CD4-positive, alpha-beta T cell treated with Interleukin-21 for 1 hour (primary cell): ENCODE measurements at regions not wholly inside any gene's neighbourhood (a gene's known extent, or its start where the extent isn't known, plus 50 kb on each side); places are given as distances from the start of the nearest gene placed in this dataset.

ENCODE experiments used
- DNase-seq: peaks from one replicate; pipeline ENCODE4 v3.0.0-alpha.2; 2020

DNA sequence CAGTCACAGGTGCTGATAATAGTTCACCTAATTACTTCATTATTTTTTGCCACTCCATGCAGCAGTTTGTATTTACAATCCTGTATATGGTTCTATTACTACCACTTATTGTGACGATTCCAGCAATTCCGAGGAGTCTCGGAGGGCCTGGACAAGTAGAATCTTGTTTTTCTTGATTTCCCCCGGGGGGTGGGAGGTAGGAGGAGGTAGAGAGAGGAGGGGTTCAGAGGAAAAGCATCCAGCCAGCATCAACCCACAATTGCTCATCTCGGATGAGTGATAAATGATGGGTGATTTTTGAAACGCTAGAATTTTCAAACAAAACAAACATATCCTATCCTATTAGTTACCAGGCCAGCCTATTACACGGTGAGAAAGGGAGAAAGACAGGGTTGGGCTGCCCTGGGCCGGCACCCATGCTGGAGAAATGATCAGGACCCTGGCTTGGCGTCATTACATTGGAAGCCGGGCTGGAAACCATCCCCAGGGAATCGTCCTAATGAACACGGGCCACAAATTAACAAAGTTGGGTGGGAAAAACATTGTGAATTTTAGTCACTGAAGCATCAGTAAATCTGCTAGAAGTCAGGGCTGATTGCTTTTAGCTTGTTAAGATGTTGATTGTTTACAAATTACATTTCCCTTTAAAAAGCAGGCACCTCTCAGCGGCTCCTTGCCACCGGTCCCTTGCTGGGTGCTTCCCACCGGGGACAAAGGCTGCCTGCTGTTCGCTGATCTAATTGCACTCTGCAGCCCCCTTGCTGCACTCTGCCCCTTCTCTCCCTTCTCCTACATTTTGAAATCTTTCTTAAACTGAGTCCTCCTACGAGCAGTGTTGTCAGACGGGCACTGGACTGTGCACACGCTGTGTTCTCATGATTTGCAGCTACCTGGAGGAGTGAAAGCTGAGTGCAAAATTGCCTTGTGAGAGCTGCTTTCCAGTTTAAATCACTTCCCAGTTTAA lies 95.5 kb downstream of the FAM204A start:
- DNase-seq, result no peak

DNA sequence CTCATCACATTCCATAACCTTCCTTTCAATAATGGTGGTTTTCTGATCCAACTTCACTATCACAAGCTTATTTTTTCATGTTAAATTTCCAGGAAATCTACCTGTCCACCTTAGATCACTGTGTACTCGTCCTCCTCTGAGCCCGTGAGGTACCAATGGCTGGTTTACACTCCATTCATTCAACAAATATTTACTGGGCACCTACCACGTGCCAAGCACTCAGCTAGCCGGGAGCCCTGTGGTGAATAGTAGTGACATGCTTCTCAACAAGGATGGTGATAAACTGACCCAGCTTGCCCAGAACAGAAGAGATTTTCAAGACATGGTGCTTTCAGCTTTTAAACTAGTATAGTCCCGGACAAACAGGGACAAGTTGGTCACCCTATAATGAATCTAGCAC lies 98.2 kb downstream of the FAM204A start:
- no peak for DNase-seq

GRCh38 chr10:118241229-118242137 lies 100.6 kb downstream of the FAM204A start:
- DNase-seq, result peak; percentile 57

DNA sequence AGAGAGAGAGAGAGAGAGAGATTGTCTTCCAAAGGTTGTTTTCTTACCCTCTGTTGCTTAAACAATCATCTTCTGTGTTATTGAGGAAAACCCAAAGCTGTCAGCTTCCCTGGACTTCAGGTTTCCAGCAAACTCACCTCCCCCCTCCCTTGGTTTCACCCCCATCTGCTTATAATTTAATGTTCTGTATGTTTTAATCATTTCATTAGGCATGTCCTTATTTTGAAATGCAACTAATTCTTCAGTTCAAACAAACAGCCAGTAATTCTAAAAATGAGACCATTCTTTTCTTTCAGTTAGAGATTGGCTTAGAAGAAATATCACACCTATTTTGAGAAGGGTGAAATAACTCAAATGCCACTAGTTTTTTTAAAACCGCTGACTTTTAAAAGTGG lies 102.9 kb downstream of the FAM204A start:
- no peak for DNase-seq

- no peak for DNase-seq
Observed at GRCh38 chr10:118238573-118239235, 103.4 kb downstream of the FAM204A start.

DNA sequence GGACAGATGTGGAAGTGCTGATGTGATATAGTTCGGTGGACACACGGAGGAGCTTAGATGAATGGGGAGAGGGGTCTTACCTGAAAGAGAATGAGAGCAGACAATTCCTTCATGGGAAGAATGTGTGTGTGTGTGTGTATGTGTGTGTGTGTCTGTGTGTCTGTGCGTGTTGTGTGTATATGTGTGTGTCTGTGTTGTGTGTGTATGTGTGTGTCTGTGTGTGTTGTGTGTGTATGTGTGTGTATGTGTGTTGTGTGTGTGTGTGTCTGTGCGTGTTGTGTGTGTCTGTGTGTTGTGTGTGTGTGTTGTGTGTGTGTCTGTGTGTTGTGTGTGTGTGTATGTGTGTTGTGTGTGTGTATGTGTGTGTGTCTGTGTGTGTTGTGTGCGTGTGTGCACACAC lies 104.2 kb downstream of the FAM204A start:
- DNase-seq, result no peak

- no peak for DNase-seq
Observed at GRCh38 chr10:118234683-118235082, 107.4 kb downstream of the FAM204A start.

DNA sequence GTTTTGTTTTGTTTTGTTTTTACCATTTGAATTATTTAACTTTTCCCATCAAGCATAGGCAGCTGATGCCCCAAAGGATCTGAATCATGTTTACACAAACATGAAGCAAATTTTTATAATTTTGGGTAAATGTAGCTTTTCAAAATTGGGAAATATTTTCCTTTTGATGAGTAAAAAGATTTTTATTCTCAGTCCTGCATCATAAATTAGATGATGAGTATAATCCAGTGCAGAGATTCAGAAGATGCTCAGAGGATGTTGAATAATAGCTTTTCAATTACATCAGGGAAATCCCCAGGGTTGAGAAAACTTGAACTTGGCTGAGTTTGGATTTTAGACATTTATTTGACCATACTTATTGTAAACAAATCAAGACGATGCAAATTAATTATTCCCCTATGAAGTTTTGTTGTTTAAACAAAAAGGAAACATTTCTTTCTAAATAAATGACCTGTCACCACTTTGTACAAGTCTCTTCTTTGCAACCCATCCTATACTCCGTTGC lies 121.7 kb downstream of the FAM204A start:
- DNase-seq, result no peak

GRCh38 chr10:118218562-118218961 lies 123.6 kb downstream of the FAM204A start:
- no peak for DNase-seq

DNA sequence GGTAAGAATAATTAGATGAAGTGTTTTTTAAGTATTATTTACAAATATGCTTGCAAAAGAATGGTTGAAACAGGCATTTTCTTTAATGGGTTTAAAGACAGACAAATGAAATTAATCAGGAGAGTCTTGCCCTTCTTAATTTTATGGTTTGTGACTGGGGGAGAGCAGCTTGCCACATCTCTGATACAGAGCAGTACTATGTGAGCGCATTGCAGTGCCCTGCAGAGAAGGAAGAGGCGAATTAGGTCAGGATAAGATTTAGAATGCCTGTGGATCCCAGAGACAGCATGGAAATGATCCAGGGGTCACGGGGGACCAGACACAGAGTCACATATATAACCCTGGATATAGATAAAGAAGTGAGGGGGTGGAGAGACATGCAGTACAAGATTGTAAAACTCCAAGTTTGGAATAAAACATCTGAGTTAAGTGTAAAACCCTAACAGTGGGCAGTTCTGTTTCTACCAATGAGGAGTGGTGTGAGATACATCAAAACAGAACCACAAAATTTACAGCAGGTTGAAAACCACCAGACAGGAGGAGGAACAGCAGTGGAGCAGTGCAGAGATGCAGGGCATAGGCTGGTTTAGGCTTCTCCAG lies 125.5 kb downstream of the FAM204A start:
- DNase-seq, result no peak

DNA sequence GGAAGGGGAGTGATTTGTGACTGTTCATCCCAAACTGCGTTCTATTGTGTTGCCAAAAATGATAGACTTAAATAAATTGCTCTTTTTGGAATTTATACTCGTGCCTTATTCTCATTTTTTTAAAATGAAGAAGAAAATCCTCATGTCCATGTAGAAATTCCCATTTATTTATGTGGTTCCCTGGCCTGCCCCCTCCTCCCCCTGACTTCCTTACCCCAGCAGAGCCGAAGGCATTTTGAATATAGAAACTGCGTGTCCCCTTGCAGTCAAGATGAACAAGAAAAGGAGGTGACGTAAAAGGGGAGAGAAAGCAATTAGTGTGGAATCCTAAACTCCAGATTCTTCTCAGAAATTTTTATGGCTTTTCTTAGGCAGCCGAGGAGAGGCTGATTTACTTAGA lies 126.1 kb downstream of the FAM204A start:
- DNase-seq, result no peak

DNA sequence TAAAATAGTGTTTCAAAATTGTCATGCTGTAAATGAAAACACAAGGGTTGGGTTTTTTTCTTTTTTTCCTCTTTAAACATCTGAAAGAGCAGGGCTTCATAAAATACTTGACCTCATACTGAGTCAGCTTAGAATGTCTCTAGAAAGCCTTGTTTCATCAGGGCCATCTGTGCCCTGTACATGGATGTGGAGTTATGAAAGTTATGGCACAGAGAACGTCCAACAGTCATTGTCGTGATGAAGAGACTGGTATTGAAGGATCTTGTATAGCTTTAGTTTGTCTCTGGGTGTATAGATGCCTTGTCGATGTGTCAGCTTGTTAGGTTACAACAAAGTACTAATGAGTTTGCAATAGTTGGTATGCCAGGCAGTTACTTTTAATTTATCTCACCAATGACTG lies 127.3 kb downstream of the FAM204A start:
- no peak for DNase-seq

- DNase-seq, result no peak
Observed at GRCh38 chr10:118213436-118213835, 128.7 kb downstream of the FAM204A start.

- DNase-seq, result no peak
Observed at GRCh38 chr10:118210276-118210675, 131.8 kb downstream of the FAM204A start.

- no peak for DNase-seq
Observed at GRCh38 chr10:118209215-118209614, 132.9 kb downstream of the FAM204A start.

GRCh38 chr10:118207470-118208007 lies 134.6 kb downstream of the FAM204A start:
- no peak for DNase-seq

GRCh38 chr10:118204292-118204943 lies 137.7 kb downstream of the FAM204A start:
- DNase-seq, result no peak

GRCh38 chr10:118203461-118203860 lies 138.7 kb downstream of the FAM204A start:
- no peak for DNase-seq

DNA sequence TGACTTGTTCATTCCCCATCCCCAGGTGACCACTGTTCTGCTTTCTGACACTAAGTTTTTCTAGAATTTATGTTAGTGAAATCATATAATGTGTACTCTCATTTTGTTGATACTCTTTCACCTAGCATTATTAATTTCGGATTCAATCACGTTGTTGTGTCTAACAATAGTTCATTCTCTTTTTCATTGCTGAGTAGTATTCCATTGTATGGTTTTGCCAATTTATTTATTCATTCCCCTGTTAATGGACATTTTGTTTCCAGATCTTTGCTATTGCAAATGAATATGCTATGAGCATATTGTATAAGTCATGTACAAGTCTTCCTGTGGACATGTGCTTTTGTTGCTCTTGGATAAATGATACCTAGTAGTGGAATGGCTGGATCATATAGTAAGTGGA lies 146.4 kb downstream of the FAM204A start:
- DNase-seq, result no peak

- DNase-seq, result no peak
Observed at GRCh38 chr10:118193642-118194041, 146.9 kb upstream of the RAB11FIP2 start.

DNA sequence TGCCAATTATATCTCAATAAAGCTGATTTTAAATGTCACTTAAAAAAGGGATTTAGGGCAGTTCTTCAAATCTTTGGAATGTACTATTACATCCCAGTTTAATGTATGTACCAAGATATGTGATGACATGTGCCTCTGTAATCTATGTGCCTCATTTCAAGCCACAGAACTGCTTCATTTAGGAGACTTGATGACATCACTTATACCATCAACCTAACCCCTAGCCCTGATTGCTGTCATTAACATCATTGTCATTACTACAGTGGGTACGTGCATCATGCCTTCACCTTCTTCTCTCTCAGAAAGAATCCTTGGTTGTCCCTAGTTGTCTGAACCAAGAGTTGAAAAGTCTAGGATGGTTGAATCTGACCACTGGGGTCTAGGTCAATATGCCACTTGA lies 134.3 kb upstream of the RAB11FIP2 start:
- no peak for DNase-seq

DNA sequence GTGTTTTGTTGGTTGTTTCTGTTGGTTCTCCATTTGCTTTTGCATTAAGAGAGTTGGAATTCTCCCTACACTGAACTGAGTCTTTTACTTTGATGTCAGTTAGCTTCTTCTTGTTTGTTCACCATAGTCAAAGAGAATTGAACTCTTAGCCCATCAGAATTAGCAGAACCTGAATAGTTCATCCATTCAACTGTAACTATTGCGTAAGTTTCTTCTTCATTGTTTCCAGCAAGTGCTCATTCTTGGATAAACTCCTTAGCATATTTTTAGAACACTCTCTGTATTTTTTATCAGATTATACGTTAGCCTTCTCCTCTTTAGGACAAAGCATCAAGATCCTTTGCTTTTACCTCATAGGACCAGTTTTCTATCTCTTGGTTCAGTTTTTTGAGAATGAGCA lies 128.4 kb upstream of the RAB11FIP2 start:
- no peak for DNase-seq
